Tibial artery (tissue), 4 donors: ENCODE measurements at regions not wholly inside any gene's neighbourhood (a gene's known extent, or its start where the extent isn't known, plus 50 kb on each side); places are given as distances from the start of the nearest gene placed in this dataset.

Experiments used
- DNase-seq, 2 donors: peaks; one replicate each; pipeline ENCODE4 v3.0.0-alpha.2; 2019
- H3K27ac ChIP-seq, 2 donors: fragments of 200-600 bp; sonication (generic) in 1 of 2; 1 replicate in 1 of 2; 2 replicates in 1 of 2; pipeline ENCODE4 v1.5.1; 2018 to 2019; ENCODE audit warnings: mild to moderate bottlenecking in 1 of 2
- H3K27me3 ChIP-seq, 2 donors: fragments of 200-600 bp; sonication (generic) in 1 of 2; one replicate each; pipeline versions ENCODE4 v1.5.1 to v1.6.0; 2016 to 2019
- H3K36me3 ChIP-seq, 3 donors: fragments of 200-600 bp; sonication (generic) in 2 of 3; one replicate each; pipeline ENCODE4 v1.5.1; 2016 to 2019; ENCODE audit warnings: mild to moderate bottlenecking in 2 of 3
- H3K4me1 ChIP-seq, 4 donors: fragments of 200-600 bp; sonication (generic) in 2 of 4; 1 replicate in 3 of 4; 2 replicates in 1 of 4; pipeline ENCODE4 v1.5.1; 2016 to 2019
- H3K4me3 ChIP-seq, 2 donors: fragments of 200-600 bp; sonication (generic) in 1 of 2; 1 replicate in 1 of 2; 2 replicates in 1 of 2; pipeline ENCODE4 v1.5.1; 2018 to 2019; ENCODE audit warnings: mild to moderate bottlenecking in 2 of 2
- H3K9me3 ChIP-seq, 3 donors: fragments of 200-600 bp; sonication (generic) in 1 of 3; one replicate each; pipeline ENCODE4 v1.5.1; 2016 to 2019
- CTCF ChIP-seq, 2 experiments: fragments of 200-600 bp in 1 of 2; fragments of 450-650 bp in 1 of 2; IDR thresholded peaks; one replicate each; pipeline ENCODE4 v1.5.1; 2017 to 2019; ENCODE audit warnings: antibody characterized with exemption in 2 of 2, mild to moderate bottlenecking in 1 of 2, moderate library complexity in 1 of 2
- intact Hi-C: fragments of 100-400 bp; cut with DNase I; formaldehyde crosslinking; loops from one replicate; pipeline ENCODE4 v1.15.0; 2023; ENCODE audit warnings: low total_unique reads

GRCh38 chr13:72097568-72097967 is 230.6 kb upstream of the DACH1 start:
- Histone ChIP-seq H3K4me1 (no peaks in the 10 kb centered on the region), H3K36me3 (no peaks in the 10 kb centered on the region), H3K27ac (no peak overlapping the region), H3K9me3 (no peaks in the 10 kb centered on the region), H3K27me3 (no peaks in the 10 kb centered on the region), H3K4me3 (no peak overlapping the region)
- no peak for TF ChIP-seq CTCF (IDR thresholded peaks at IDR 0.05)
- intact Hi-C loops: no loop called here
- no peak for DNase-seq

- Histone ChIP-seq H3K27ac (no peak overlapping the region), H3K9me3 (no peaks in the 10 kb centered on the region), H3K4me1 (no peaks in the 10 kb centered on the region), H3K27me3 (no peaks in the 10 kb centered on the region), H3K36me3 (no peaks in the 10 kb centered on the region), H3K4me3 (no peak overlapping the region)
- no peak for TF ChIP-seq CTCF (IDR thresholded peaks at IDR 0.05)
- DNase-seq: no peak
- intact Hi-C loops: no loop called here
These were observed 226.3 kb upstream of the DACH1 start for GRCh38 chr13:72093262-72093661.

- no peak overlapping the region for H3K4me3 ChIP-seq
- H3K27ac ChIP-seq: no peak overlapping the region
- H3K9me3 ChIP-seq: no peaks in the 10 kb centered on the region
- no peak for DNase-seq
- H3K4me1 ChIP-seq: no peaks in the 10 kb centered on the region
- TF ChIP-seq CTCF (IDR thresholded peaks at IDR 0.05): no peak
- intact Hi-C loops: no loop called here
- H3K27me3 ChIP-seq: no peaks in the 10 kb centered on the region
- H3K36me3 ChIP-seq: no peaks in the 10 kb centered on the region
These were observed 207.7 kb upstream of the DACH1 start for GRCh38 chr13:72074663-72075062.

- Histone ChIP-seq H3K9me3 (no peaks in the 10 kb centered on the region), H3K27ac (no peak overlapping the region), H3K4me3 (no peak overlapping the region), H3K4me1 (no peaks in the 10 kb centered on the region), H3K27me3 (no peaks in the 10 kb centered on the region), H3K36me3 (no peaks in the 10 kb centered on the region)
- no peak for TF ChIP-seq CTCF (IDR thresholded peaks at IDR 0.05)
- intact Hi-C loops: no loop called here
- no peak for DNase-seq
These were observed 205.3 kb upstream of the DACH1 start for GRCh38 chr13:72072261-72072660.

GRCh38 chr13:72071713-72072112 is 204.7 kb upstream of the DACH1 start:
- no peaks in the 10 kb centered on the region for H3K9me3 ChIP-seq
- H3K27me3 ChIP-seq: no peaks in the 10 kb centered on the region
- no peaks in the 10 kb centered on the region for H3K36me3 ChIP-seq
- no peak for TF ChIP-seq CTCF (IDR thresholded peaks at IDR 0.05)
- no peak overlapping the region for H3K4me3 ChIP-seq
- no peaks in the 10 kb centered on the region for H3K4me1 ChIP-seq
- no peak for DNase-seq
- H3K27ac ChIP-seq: no peak overlapping the region
- intact Hi-C loops: no loop called here

GRCh38 chr13:72062566-72062965 is 195.6 kb upstream of the DACH1 start:
- H3K4me3 ChIP-seq: no peak overlapping the region
- H3K27ac ChIP-seq: no peak overlapping the region
- intact Hi-C loops: no loop called here
- no peaks in the 10 kb centered on the region for H3K4me1 ChIP-seq
- H3K27me3 ChIP-seq: no peaks in the 10 kb centered on the region
- no peaks in the 10 kb centered on the region for H3K36me3 ChIP-seq
- DNase-seq: no peak
- peaks cover 0 to 8% (median 0%) of the 10 kb centered on the region in 3 donors for H3K9me3 ChIP-seq
- TF ChIP-seq CTCF (IDR thresholded peaks at IDR 0.05): no peak
